ENCODE measurements at regions not wholly inside any gene's neighbourhood (a gene's known extent, or its start where the extent isn't known, plus 50 kb on each side); places are given as distances from the start of the nearest gene placed in this dataset.

DNA sequence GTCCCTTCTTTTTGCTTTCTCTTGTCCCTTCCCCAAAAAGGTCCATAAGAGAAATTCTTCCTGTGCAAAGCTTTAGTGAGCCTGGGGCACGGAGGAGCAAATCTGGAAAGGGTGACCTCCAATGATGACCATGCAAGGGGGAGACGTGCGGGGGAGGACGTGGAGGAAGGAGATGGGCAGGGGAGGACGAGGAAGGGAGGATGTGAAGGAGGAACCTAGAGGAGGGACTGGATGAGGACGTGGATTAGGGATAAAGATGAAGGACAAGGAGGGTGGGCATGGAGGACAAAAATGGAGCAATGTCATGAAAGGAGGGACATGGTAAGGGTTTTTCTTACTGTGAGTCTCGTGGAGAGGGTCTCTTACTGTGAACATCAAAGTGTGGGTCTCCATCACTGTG is 139.5 kb downstream of the ERMARD start:
- TF ChIP-seq, protein P1, sequence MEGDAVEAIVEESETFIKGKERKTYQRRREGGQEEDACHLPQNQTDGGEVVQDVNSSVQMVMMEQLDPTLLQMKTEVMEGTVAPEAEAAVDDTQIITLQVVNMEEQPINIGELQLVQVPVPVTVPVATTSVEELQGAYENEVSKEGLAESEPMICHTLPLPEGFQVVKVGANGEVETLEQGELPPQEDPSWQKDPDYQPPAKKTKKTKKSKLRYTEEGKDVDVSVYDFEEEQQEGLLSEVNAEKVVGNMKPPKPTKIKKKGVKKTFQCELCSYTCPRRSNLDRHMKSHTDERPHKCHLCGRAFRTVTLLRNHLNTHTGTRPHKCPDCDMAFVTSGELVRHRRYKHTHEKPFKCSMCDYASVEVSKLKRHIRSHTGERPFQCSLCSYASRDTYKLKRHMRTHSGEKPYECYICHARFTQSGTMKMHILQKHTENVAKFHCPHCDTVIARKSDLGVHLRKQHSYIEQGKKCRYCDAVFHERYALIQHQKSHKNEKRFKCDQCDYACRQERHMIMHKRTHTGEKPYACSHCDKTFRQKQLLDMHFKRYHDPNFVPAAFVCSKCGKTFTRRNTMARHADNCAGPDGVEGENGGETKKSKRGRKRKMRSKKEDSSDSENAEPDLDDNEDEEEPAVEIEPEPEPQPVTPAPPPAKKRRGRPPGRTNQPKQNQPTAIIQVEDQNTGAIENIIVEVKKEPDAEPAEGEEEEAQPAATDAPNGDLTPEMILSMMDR (IDR thresholded peaks at IDR 0.05; ENCODE audit: unreplicated experiment) = no peak
- H3K4me3 Mint-ChIP-seq (ENCODE audit: low read depth) = no peak overlapping the region
- peaks cover 9% of the 10 kb centered on the region for H3K4me1 Mint-ChIP-seq (ENCODE audit: low read depth)
- peak overlapping the region; percentile 37 for H3K27ac Mint-ChIP-seq
- DNase-seq (ENCODE audit: low spot score, unreplicated experiment) = no peak
- peaks cover 26% of the 10 kb centered on the region for H3K27me3 Mint-ChIP-seq
- no peaks in the 10 kb centered on the region for H3K36me3 Mint-ChIP-seq (ENCODE audit: insufficient read depth)
- H3K9me3 Mint-ChIP-seq (ENCODE audit: low read depth) = no peaks in the 10 kb centered on the region

DNA sequence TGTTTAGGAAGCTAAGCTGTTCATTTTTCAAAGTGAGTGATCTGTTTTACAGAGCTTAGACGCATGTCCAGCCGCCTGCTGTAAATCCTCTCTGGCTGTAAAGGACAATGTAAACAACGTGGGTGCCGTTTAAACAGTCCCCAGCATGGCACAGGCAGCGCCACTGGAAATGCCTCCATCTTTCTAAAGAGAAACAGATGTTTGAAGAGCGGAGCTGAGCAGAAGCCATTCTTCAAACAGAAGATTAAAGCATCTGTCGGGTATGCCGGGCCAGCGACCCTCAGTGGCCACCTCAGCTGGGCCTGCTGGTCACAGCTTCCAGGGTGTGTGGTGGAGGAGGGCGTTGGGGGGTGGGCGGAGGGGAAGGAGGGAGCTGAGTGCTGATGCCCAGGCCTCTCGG is 138.6 kb downstream of the ERMARD start:
- H3K36me3 Mint-ChIP-seq (ENCODE audit: insufficient read depth) = no peaks in the 10 kb centered on the region
- H3K4me1 Mint-ChIP-seq (ENCODE audit: low read depth) = peaks cover 9% of the 10 kb centered on the region
- no peak overlapping the region for H3K4me3 Mint-ChIP-seq (ENCODE audit: low read depth)
- peaks cover 2% of the 10 kb centered on the region for H3K9me3 Mint-ChIP-seq (ENCODE audit: low read depth)
- no peak overlapping the region for H3K27ac Mint-ChIP-seq
- TF ChIP-seq, protein P1 (IDR thresholded peaks at IDR 0.05; ENCODE audit: unreplicated experiment) = no peak
- DNase-seq (ENCODE audit: low spot score, unreplicated experiment) = no peak
- peaks cover 24% of the 10 kb centered on the region for H3K27me3 Mint-ChIP-seq

DNA sequence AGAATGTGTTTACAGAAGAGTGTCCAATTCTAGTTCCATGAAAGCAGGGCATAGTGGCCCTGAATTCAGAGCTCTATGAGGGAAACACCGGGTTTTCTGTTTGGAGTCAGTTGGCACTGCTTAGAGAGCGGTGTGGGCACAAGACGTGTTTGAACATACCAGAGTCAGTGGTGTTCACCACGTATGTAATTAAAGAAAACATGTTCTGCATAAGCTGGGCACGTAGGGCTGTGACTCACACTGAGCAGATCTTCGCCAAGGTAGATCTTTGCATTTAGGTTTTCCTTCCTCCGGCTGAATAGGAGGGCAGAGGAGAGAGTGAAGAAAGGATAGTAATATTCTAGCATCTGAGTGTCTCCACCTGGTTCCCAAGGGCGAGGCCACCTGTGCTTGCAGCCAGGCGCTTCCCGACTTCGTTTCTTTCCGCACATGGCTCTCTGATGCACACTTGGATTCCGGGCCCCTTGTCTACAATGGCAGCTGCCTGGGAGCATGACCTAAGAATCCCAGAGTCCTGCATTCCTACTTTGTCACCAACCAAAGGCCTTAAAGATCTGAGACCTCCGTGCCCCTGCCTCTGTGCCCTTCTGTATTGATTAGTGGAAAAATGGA is 136.2 kb downstream of the ERMARD start:
- peaks cover 9% of the 10 kb centered on the region for H3K4me1 Mint-ChIP-seq (ENCODE audit: low read depth)
- peaks cover 3% of the 10 kb centered on the region for H3K9me3 Mint-ChIP-seq (ENCODE audit: low read depth)
- TF ChIP-seq, protein P1 (IDR thresholded peaks at IDR 0.05; ENCODE audit: unreplicated experiment) = no peak
- DNase-seq (ENCODE audit: low spot score, unreplicated experiment) = no peak
- H3K36me3 Mint-ChIP-seq (ENCODE audit: insufficient read depth) = no peaks in the 10 kb centered on the region
- H3K27me3 Mint-ChIP-seq = peaks cover 22% of the 10 kb centered on the region
- no peak overlapping the region for H3K27ac Mint-ChIP-seq
- H3K4me3 Mint-ChIP-seq (ENCODE audit: low read depth) = no peak overlapping the region

DNA sequence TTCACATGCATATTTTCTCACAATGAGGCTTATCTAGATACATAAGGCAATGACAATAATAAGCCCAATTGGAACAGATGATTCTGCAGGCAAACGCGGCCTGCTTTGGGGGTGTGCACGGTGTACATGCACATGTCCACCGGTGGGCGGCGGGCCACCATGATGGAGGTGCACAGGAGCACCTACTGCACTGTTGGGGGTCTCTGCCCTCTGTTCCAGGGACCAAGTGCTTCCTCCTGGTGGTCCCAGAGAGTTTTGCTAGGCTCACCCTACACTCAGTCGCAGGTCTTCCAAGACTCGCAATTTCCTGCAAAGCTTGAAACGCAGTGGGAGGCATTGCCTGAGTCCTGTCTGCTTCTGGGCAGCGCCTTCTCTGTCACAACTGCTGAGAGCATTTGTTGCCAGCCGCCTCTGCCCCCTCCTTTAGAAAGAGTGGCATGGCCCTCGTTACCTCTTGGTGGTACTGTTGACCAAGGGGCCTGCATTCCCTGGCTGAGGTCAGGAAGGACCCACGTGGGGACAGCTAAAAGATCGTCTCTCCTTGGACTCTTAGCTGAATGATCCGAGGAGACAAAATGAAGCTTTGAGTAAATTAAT is 135.3 kb downstream of the ERMARD start:
- Mint-ChIP-seq H3K27me3 (peaks cover 26% of the 10 kb centered on the region), H3K36me3 (ENCODE audit: insufficient read depth) (no peaks in the 10 kb centered on the region), H3K4me3 (ENCODE audit: low read depth) (no peak overlapping the region), H3K27ac (no peak overlapping the region), H3K4me1 (ENCODE audit: low read depth) (peaks cover 9% of the 10 kb centered on the region), H3K9me3 (ENCODE audit: low read depth) (peaks cover 3% of the 10 kb centered on the region)
- TF ChIP-seq, protein P1 (IDR thresholded peaks at IDR 0.05; ENCODE audit: unreplicated experiment) = no peak
- no peak for DNase-seq (ENCODE audit: low spot score, unreplicated experiment)

DNA sequence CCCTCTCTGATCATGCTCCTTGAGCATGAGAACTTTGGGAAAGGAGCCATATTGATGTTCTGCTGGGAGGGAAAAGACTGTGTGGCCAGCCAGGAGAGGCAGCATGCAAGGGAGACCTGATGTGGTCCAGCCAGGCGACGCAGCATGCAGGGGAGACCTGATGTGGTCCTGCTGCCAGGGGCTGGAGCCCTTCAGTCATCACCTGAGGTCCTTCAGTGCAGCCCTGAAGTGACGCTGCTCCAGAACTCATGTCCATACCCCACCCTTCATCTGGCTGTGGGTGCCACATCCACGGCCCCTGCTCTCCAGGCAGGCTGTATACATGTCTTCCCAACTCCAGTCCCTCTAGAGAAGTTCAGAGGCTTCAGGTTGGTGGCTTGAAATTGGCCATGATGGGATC is 134.4 kb downstream of the ERMARD start:
- TF ChIP-seq, protein P1 (IDR thresholded peaks at IDR 0.05; ENCODE audit: unreplicated experiment) = no peak
- peaks cover 30% of the 10 kb centered on the region for H3K27me3 Mint-ChIP-seq
- no peak overlapping the region for H3K27ac Mint-ChIP-seq
- no peak for DNase-seq (ENCODE audit: low spot score, unreplicated experiment)
- H3K9me3 Mint-ChIP-seq (ENCODE audit: low read depth) = peaks cover 3% of the 10 kb centered on the region
- H3K36me3 Mint-ChIP-seq (ENCODE audit: insufficient read depth) = no peaks in the 10 kb centered on the region
- no peak overlapping the region for H3K4me3 Mint-ChIP-seq (ENCODE audit: low read depth)
- H3K4me1 Mint-ChIP-seq (ENCODE audit: low read depth) = peaks cover 9% of the 10 kb centered on the region
